Superior temporal gyrus (tissue), 1 donor: ENCODE measurements at regions not wholly inside any gene's neighbourhood (a gene's known extent, or its start where the extent isn't known, plus 50 kb on each side); places are given as distances from the start of the nearest gene placed in this dataset.
"Not testable (repeated sequence)": the region's sequence is repeated elsewhere in the genome, so short reads cannot be mapped to it uniquely, and the experiment has no call there.

Experiments
- DNase-seq: peaks from one replicate; pipeline ENCODE4 v3.0.0-alpha.2; 2016; ENCODE audit errors: extremely low spot score

GRCh38 chr1:116185161-116185701, 74.0 kb downstream of the MAB21L3 start:
- no peak for DNase-seq

GRCh38 chr1:116189481-116189880, 78.3 kb downstream of the MAB21L3 start:
- no peak for DNase-seq

GRCh38 chr1:116191294-116191693, 80.1 kb downstream of the MAB21L3 start:
- no peak for DNase-seq

- no peak for DNase-seq
Observed at GRCh38 chr1:116193768-116194167, 82.6 kb downstream of the MAB21L3 start.

GRCh38 chr1:116194568-116194967, 83.4 kb downstream of the MAB21L3 start:
- no peak for DNase-seq

GRCh38 chr1:116195077-116195868, 84.1 kb downstream of the MAB21L3 start:
- no peak for DNase-seq

- not testable (repeated sequence) for DNase-seq
Observed at GRCh38 chr1:116200343-116200742, 89.1 kb downstream of the MAB21L3 start.

GRCh38 chr1:116201911-116202310, 90.7 kb downstream of the MAB21L3 start:
- no peak for DNase-seq

- no peak for DNase-seq
Observed at GRCh38 chr1:116203181-116203723, 92.1 kb downstream of the MAB21L3 start.

GRCh38 chr1:116203920-116204319, 92.7 kb downstream of the MAB21L3 start:
- no peak for DNase-seq

- DNase-seq, result no peak
Observed at GRCh38 chr1:116205941-116206679, 94.9 kb downstream of the MAB21L3 start.

GRCh38 chr1:116207126-116207735, 96.0 kb downstream of the MAB21L3 start:
- no peak for DNase-seq

- no peak for DNase-seq
Observed at GRCh38 chr1:116208136-116208535, 96.9 kb downstream of the MAB21L3 start.

GRCh38 chr1:116211294-116211693, 100.1 kb downstream of the MAB21L3 start:
- no peak for DNase-seq

- no peak for DNase-seq
Observed at GRCh38 chr1:116218922-116219321, 107.7 kb downstream of the MAB21L3 start.

- no peak for DNase-seq
Observed at GRCh38 chr1:116219651-116220434, 108.6 kb downstream of the MAB21L3 start.

- no peak for DNase-seq
Observed at GRCh38 chr1:116224111-116224510, 112.9 kb downstream of the MAB21L3 start.

GRCh38 chr1:116224561-116224960, 113.4 kb downstream of the MAB21L3 start:
- no peak for DNase-seq

- DNase-seq, result no peak
Observed at GRCh38 chr1:116226017-116226416, 114.8 kb downstream of the MAB21L3 start.

GRCh38 chr1:116228511-116228910, 117.3 kb downstream of the MAB21L3 start:
- DNase-seq, result no peak

- no peak for DNase-seq
Observed at GRCh38 chr1:116230712-116231111, 119.5 kb downstream of the MAB21L3 start.
